GM13976 (cell line): ENCODE measurements at regions not wholly inside any gene's neighbourhood (a gene's known extent, or its start where the extent isn't known, plus 50 kb on each side); places are given as distances from the start of the nearest gene placed in this dataset.

ENCODE experiments used
- DNase-seq: peaks from one replicate; pipeline ENCODE4 v3.0.0; 2012; ENCODE audit warnings: low spot score
- CTCF ChIP-seq: IDR thresholded peaks from 2 replicates; pipeline ENCODE4 v1.5.1; 2012; ENCODE audit warnings: borderline replicate concordance, mild to moderate bottlenecking; ENCODE audit not compliant: insufficient read depth; ENCODE audit errors: extremely low read depth, missing control alignments, control extremely low read depth
- in situ Hi-C: fragments of 300-500 bp; cut with MboI; formaldehyde crosslinking; loops from one replicate; pipeline ENCODE4 v1.12.0; 2022; ENCODE audit warnings: low sequenced_read_pairs, mixed read lengths, inconsistent platforms; ENCODE audit not compliant: unreplicated experiment

GRCh38 chr14:34171431-34172172 lies 220.7 kb upstream of the EGLN3 start:
- TF ChIP-seq CTCF = no peak
- no peak for DNase-seq
- in situ Hi-C loops = no loop called here

GRCh38 chr14:34170882-34171281 lies 220.0 kb upstream of the EGLN3 start:
- DNase-seq = no peak
- no peak for TF ChIP-seq CTCF
- in situ Hi-C loops = no loop called here

GRCh38 chr14:34169561-34169960 lies 218.7 kb upstream of the EGLN3 start:
- DNase-seq = no peak
- in situ Hi-C loops = no loop called here
- TF ChIP-seq CTCF = no peak

- in situ Hi-C loops = no loop called here
- DNase-seq = no peak
- TF ChIP-seq CTCF = no peak
These were observed 217.8 kb upstream of the EGLN3 start for GRCh38 chr14:34168656-34169055.

GRCh38 chr14:34165847-34166350 lies 215.0 kb upstream of the EGLN3 start:
- no peak for TF ChIP-seq CTCF
- no peak for DNase-seq
- in situ Hi-C loops = no loop called here

- TF ChIP-seq CTCF = no peak
- no peak for DNase-seq
- in situ Hi-C loops = no loop called here
These were observed 213.4 kb upstream of the EGLN3 start for GRCh38 chr14:34164162-34164864.
